ENCODE measurements at regions not wholly inside any gene's neighbourhood (a gene's known extent, or its start where the extent isn't known, plus 50 kb on each side); places are given as distances from the start of the nearest gene placed in this dataset.

- TF ChIP-seq CTCF (IDR thresholded peaks at IDR 0.05): no peak
- no peak for TF ChIP-seq POLR2A (IDR thresholded peaks at IDR 0.05)
These were observed 218.2 kb downstream of the ZC4H2 start for GRCh38 chrX:64758047-64758446.

Measured in Peyer's patch (tissue), 4 donors.